ENCODE measurements at regions not wholly inside any gene's neighbourhood (a gene's known extent, or its start where the extent isn't known, plus 50 kb on each side); places are given as distances from the start of the nearest gene placed in this dataset.
"Not testable (repeated sequence)": the region's sequence is repeated elsewhere in the genome, so short reads cannot be mapped to it uniquely, and the experiment has no call there.

DNA sequence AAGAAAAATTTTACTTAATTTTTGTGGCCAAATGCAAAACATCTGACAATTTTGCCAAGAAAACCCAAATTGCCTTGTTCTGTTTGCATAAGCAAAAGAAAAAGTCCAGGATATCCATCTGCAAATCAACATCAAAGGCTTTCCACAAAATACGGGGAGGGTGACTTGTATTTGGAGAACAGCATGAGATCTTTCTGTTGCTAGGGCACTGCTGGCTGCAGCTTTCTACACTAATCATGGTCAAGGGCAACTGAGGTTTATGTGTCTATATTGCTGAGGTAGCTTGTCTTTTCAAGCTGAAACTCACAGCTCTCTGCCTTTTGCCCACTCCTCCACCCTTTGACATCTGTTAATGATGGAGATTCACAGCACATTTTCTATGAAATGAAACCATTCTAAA is 389.1 kb downstream of the NKX6-1 start:
- H3K9ac ChIP-seq (ENCODE audit: low read depth in 1 of 2, low read length in 2 of 2), result no peak overlapping the region
- 26% methylated on average over 1 of the region's 1 CpG for WGBS
- H3K4me1 ChIP-seq (ENCODE audit: control insufficient read depth in 4 of 4, insufficient read depth in 4 of 4, low read length in 3 of 4), result no peaks in the 10 kb centered on the region
- H3K9me3 ChIP-seq (ENCODE audit: control insufficient read depth in 4 of 4, low read length in 3 of 4), result no peaks in the 10 kb centered on the region
- H3K36me3 ChIP-seq (ENCODE audit: control insufficient read depth in 4 of 4, insufficient read depth in 3 of 4, low read depth in 1 of 4, low read length in 3 of 4), result no peaks in the 10 kb centered on the region
- DNase-seq (ENCODE audit: low spot score), result no peak
- no peak overlapping the region for H3K4me3 ChIP-seq (ENCODE audit: low read depth in 1 of 3, low read length in 3 of 3)
- TF ChIP-seq, protein P1, sequence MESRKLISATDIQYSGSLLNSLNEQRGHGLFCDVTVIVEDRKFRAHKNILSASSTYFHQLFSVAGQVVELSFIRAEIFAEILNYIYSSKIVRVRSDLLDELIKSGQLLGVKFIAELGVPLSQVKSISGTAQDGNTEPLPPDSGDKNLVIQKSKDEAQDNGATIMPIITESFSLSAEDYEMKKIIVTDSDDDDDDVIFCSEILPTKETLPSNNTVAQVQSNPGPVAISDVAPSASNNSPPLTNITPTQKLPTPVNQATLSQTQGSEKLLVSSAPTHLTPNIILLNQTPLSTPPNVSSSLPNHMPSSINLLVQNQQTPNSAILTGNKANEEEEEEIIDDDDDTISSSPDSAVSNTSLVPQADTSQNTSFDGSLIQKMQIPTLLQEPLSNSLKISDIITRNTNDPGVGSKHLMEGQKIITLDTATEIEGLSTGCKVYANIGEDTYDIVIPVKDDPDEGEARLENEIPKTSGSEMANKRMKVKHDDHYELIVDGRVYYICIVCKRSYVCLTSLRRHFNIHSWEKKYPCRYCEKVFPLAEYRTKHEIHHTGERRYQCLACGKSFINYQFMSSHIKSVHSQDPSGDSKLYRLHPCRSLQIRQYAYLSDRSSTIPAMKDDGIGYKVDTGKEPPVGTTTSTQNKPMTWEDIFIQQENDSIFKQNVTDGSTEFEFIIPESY (IDR thresholded peaks at IDR 0.05), result no peak
- TF ChIP-seq HNF4A (conservative IDR thresholded peaks at IDR 0.05) (no peak), EGR1 (IDR thresholded peaks at IDR 0.05; ENCODE audit: low read depth in 2 of 2) (no peak)
- H3K27me3 ChIP-seq (ENCODE audit: control insufficient read depth in 4 of 4, insufficient read depth in 4 of 4, low read length in 3 of 4), result no peaks in the 10 kb centered on the region
- no peak overlapping the region for H3K27ac ChIP-seq (ENCODE audit: low read depth in 1 of 2, low read length in 2 of 2)

DNA sequence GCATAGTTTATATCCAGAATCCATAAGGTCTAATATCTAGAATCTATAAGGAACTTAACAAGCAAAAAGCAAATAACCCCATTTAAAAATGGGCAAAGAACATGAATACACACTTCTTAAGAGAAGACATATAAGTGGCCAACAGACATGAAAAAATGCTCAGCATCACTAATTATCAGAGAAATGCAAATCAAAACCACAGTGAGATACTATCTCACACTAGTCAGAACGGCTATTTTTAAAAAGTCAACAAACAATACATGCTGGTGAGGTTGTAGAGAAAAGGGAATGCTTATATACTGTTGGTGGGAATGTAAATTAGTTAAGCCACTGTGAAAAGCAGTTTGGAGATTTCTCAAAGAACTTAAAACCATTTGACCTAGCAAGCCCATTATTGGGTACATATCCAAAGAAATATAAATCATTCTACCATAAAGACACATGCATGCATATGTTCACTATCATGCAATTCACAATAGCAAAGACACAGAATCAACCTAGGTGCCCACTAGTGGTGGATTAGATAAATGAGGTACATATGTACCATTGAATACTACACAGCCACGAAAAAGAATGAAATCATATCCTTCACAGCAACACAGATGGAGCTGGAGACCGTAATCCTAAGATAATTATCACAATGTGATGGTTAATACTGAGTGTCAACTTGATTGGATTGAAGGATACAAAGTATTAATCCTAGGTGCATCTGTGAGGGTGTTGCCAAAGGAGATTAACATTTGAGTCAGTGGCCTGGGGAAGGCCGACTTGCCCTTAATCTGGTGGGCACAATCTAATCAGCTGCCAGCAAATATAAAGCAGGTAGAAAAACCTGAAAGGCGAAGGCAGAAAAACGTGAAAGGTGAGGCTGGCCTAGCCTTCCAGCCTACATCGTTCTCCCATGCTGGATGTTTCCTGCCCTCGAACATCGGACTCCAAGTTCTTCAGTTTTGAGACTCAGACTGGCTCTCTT is 397.2 kb downstream of the NKX6-1 start:
- not testable (repeated sequence) for H3K9ac ChIP-seq (ENCODE audit: low read depth in 1 of 2, low read length in 2 of 2); H3K4me3 ChIP-seq (ENCODE audit: low read depth in 1 of 3, low read length in 3 of 3); H3K36me3 ChIP-seq (ENCODE audit: control insufficient read depth in 4 of 4, insufficient read depth in 3 of 4, low read depth in 1 of 4, low read length in 3 of 4); H3K4me1 ChIP-seq (ENCODE audit: control insufficient read depth in 4 of 4, insufficient read depth in 4 of 4, low read length in 3 of 4); DNase-seq (ENCODE audit: low spot score); H3K9me3 ChIP-seq (ENCODE audit: control insufficient read depth in 4 of 4, low read length in 3 of 4); H3K27me3 ChIP-seq (ENCODE audit: control insufficient read depth in 4 of 4, insufficient read depth in 4 of 4, low read length in 3 of 4); H3K27ac ChIP-seq (ENCODE audit: low read depth in 1 of 2, low read length in 2 of 2)
- 79% methylated on average over 9 of the region's 9 CpGs for WGBS

DNA sequence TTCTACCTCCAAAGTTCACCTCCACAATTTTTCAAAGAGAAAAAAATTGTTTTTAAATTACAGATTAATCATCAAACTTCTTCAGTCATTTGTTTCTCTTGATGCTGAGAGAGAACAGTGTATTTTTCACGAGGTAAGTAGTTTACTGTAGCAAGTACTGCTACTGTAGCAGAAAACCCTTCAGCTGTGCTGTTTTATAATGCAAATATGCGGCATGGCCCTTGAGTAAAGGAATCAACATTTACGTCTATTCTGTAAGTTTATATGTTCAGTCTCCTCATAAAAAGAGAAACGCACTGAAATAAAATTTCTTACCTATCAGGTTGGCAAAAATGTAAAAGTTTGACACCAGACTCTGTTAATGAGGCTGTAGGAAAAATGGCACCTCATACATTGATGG is 399.0 kb downstream of the NKX6-1 start:
- DNase-seq (ENCODE audit: low spot score), result no peak
- no peak overlapping the region for H3K9ac ChIP-seq (ENCODE audit: low read depth in 1 of 2, low read length in 2 of 2)
- WGBS, result 54% methylated on average over 4 of the region's 4 CpGs
- H3K27me3 ChIP-seq (ENCODE audit: control insufficient read depth in 4 of 4, insufficient read depth in 4 of 4, low read length in 3 of 4), result peaks cover 0 to 3% (median 0%) of the 10 kb centered on the region in 4 donors
- H3K36me3 ChIP-seq (ENCODE audit: control insufficient read depth in 4 of 4, insufficient read depth in 3 of 4, low read depth in 1 of 4, low read length in 3 of 4), result no peaks in the 10 kb centered on the region
- H3K4me3 ChIP-seq (ENCODE audit: low read depth in 1 of 3, low read length in 3 of 3), result no peak overlapping the region
- no peak for TF ChIP-seq HNF4G (IDR thresholded peaks at IDR 0.05)
- TF ChIP-seq RXRA (IDR thresholded peaks at IDR 0.05), result no peak
- TF ChIP-seq HNF4A (conservative IDR thresholded peaks at IDR 0.05), result no peak
- TF ChIP-seq RAD21 (IDR thresholded peaks at IDR 0.05), result no peak
- TF ChIP-seq JUND (IDR thresholded peaks at IDR 0.05), result no peak
- TF ChIP-seq, protein P2, sequence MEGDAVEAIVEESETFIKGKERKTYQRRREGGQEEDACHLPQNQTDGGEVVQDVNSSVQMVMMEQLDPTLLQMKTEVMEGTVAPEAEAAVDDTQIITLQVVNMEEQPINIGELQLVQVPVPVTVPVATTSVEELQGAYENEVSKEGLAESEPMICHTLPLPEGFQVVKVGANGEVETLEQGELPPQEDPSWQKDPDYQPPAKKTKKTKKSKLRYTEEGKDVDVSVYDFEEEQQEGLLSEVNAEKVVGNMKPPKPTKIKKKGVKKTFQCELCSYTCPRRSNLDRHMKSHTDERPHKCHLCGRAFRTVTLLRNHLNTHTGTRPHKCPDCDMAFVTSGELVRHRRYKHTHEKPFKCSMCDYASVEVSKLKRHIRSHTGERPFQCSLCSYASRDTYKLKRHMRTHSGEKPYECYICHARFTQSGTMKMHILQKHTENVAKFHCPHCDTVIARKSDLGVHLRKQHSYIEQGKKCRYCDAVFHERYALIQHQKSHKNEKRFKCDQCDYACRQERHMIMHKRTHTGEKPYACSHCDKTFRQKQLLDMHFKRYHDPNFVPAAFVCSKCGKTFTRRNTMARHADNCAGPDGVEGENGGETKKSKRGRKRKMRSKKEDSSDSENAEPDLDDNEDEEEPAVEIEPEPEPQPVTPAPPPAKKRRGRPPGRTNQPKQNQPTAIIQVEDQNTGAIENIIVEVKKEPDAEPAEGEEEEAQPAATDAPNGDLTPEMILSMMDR (IDR thresholded peaks at IDR 0.05; ENCODE audit: low read depth, low read length, missing input control), result no peak
- TF ChIP-seq TAF1 (conservative IDR thresholded peaks at IDR 0.05), result no peak
- TF ChIP-seq, protein P1 (IDR thresholded peaks at IDR 0.05), result no peak
- TF ChIP-seq, protein P3, sequence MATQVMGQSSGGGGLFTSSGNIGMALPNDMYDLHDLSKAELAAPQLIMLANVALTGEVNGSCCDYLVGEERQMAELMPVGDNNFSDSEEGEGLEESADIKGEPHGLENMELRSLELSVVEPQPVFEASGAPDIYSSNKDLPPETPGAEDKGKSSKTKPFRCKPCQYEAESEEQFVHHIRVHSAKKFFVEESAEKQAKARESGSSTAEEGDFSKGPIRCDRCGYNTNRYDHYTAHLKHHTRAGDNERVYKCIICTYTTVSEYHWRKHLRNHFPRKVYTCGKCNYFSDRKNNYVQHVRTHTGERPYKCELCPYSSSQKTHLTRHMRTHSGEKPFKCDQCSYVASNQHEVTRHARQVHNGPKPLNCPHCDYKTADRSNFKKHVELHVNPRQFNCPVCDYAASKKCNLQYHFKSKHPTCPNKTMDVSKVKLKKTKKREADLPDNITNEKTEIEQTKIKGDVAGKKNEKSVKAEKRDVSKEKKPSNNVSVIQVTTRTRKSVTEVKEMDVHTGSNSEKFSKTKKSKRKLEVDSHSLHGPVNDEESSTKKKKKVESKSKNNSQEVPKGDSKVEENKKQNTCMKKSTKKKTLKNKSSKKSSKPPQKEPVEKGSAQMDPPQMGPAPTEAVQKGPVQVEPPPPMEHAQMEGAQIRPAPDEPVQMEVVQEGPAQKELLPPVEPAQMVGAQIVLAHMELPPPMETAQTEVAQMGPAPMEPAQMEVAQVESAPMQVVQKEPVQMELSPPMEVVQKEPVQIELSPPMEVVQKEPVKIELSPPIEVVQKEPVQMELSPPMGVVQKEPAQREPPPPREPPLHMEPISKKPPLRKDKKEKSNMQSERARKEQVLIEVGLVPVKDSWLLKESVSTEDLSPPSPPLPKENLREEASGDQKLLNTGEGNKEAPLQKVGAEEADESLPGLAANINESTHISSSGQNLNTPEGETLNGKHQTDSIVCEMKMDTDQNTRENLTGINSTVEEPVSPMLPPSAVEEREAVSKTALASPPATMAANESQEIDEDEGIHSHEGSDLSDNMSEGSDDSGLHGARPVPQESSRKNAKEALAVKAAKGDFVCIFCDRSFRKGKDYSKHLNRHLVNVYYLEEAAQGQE (IDR thresholded peaks at IDR 0.05), result no peak
- TF ChIP-seq, protein P4, sequence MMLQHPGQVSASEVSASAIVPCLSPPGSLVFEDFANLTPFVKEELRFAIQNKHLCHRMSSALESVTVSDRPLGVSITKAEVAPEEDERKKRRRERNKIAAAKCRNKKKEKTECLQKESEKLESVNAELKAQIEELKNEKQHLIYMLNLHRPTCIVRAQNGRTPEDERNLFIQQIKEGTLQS (IDR thresholded peaks at IDR 0.05), result no peak
- no peaks in the 10 kb centered on the region for H3K9me3 ChIP-seq (ENCODE audit: control insufficient read depth in 4 of 4, low read length in 3 of 4)
- no peak overlapping the region for H3K27ac ChIP-seq (ENCODE audit: low read depth in 1 of 2, low read length in 2 of 2)
- H3K4me1 ChIP-seq (ENCODE audit: control insufficient read depth in 4 of 4, insufficient read depth in 4 of 4, low read length in 3 of 4), result no peaks in the 10 kb centered on the region
